ENCODE measurements at regions not wholly inside any gene's neighbourhood (a gene's known extent, or its start where the extent isn't known, plus 50 kb on each side); places are given as distances from the start of the nearest gene placed in this dataset.
A peak's percentile ranks its signal among the peaks of the same experiment; 100 is the strongest.

- DNase-seq (ENCODE audit: low read depth) = no peak
Measured at GRCh38 chr17:56648321-56648720, 54.8 kb downstream of the NOG start.

GRCh38 chr17:56648806-56649205 lies 55.3 kb downstream of the NOG start:
- no peak for DNase-seq (ENCODE audit: low read depth)

GRCh38 chr17:56652628-56653027 lies 59.1 kb downstream of the NOG start:
- no peak for DNase-seq (ENCODE audit: low read depth)

GRCh38 chr17:56653877-56654276 lies 60.4 kb downstream of the NOG start:
- peak; percentile 67 for DNase-seq (ENCODE audit: low read depth)

GRCh38 chr17:56656701-56657327 lies 63.3 kb downstream of the NOG start:
- DNase-seq (ENCODE audit: low read depth) = no peak

GRCh38 chr17:56658648-56659047 lies 65.1 kb downstream of the NOG start:
- no peak for DNase-seq (ENCODE audit: low read depth)

GRCh38 chr17:56659622-56660021 lies 66.1 kb downstream of the NOG start:
- DNase-seq (ENCODE audit: low read depth) = no peak

GRCh38 chr17:56661906-56662305 lies 68.4 kb downstream of the NOG start:
- no peak for DNase-seq (ENCODE audit: low read depth)

- DNase-seq (ENCODE audit: low read depth) = no peak
Measured at GRCh38 chr17:56665864-56666263, 72.4 kb downstream of the NOG start.

- DNase-seq (ENCODE audit: low read depth) = no peak
Measured at GRCh38 chr17:56667925-56668458, 74.5 kb downstream of the NOG start.

GRCh38 chr17:56672195-56672594 lies 78.7 kb downstream of the NOG start:
- no peak for DNase-seq (ENCODE audit: low read depth)

- DNase-seq (ENCODE audit: low read depth) = no peak
Measured at GRCh38 chr17:56674401-56674925, 81.0 kb downstream of the NOG start.

GRCh38 chr17:56675876-56676660 lies 82.6 kb downstream of the NOG start:
- no peak for DNase-seq (ENCODE audit: low read depth)

- peak; percentile 55 for DNase-seq (ENCODE audit: low read depth)
Measured at GRCh38 chr17:56676810-56677209, 83.3 kb downstream of the NOG start.

- no peak for DNase-seq (ENCODE audit: low read depth)
Measured at GRCh38 chr17:56678249-56679114, 85.0 kb downstream of the NOG start.

GRCh38 chr17:56679115-56679776 lies 85.7 kb downstream of the NOG start:
- peak; percentile 50 for DNase-seq (ENCODE audit: low read depth)

- peak; percentile 75 for DNase-seq (ENCODE audit: low read depth)
Measured at GRCh38 chr17:56679777-56680422, 86.4 kb downstream of the NOG start.

- DNase-seq (ENCODE audit: low read depth) = no peak
Measured at GRCh38 chr17:56680676-56681075, 87.2 kb downstream of the NOG start.

GRCh38 chr17:56681561-56682266 lies 88.2 kb downstream of the NOG start:
- peak; percentile 82 for DNase-seq (ENCODE audit: low read depth)

- DNase-seq (ENCODE audit: low read depth) = no peak
Measured at GRCh38 chr17:56688151-56688550, 94.7 kb downstream of the NOG start.

Measured in EH (cell line).